Neural crest cell (in vitro differentiated cells): ENCODE measurements at regions not wholly inside any gene's neighbourhood (a gene's known extent, or its start where the extent isn't known, plus 50 kb on each side); places are given as distances from the start of the nearest gene placed in this dataset.

Experiments used
- DNase-seq: peaks from one replicate; pipeline ENCODE4 v3.0.0; 2021; ENCODE audit warnings: low read depth, mixed read lengths, low spot score
- H3K27ac Mint-ChIP-seq: one replicate; pipeline ENCODE4 v1.8.0; 2021; ENCODE audit warnings: mild to moderate bottlenecking, mixed read lengths; ENCODE audit not compliant: unreplicated experiment
- H3K27me3 Mint-ChIP-seq: 2 replicates; pipeline ENCODE4 v1.8.0; 2021; ENCODE audit warnings: low read depth, mild to moderate bottlenecking, mixed read lengths
- H3K36me3 Mint-ChIP-seq: 2 replicates; pipeline ENCODE4 v1.8.0; 2021; ENCODE audit warnings: low read depth, mild to moderate bottlenecking, mixed read lengths
- H3K4me1 Mint-ChIP-seq: 2 replicates; pipeline ENCODE4 v1.8.0; 2021; ENCODE audit warnings: mixed read lengths
- H3K4me3 Mint-ChIP-seq: one replicate; pipeline ENCODE4 v1.8.0; 2021; ENCODE audit warnings: mild to moderate bottlenecking, mixed read lengths
- H3K9me3 Mint-ChIP-seq: 2 replicates; pipeline ENCODE4 v1.8.0; 2021; ENCODE audit warnings: mixed read lengths
- CTCF ChIP-seq: fragments of 200-600 bp; sonication (generic); conservative IDR thresholded peaks from 2 replicates; pipeline ENCODE4 v1.5.0; 2021; ENCODE audit warnings: antibody characterized with exemption, mild to moderate bottlenecking

- Mint-ChIP-seq H3K9me3 (peaks cover 2% of the 10 kb centered on the region), H3K4me3 (no peak overlapping the region), H3K4me1 (no peaks in the 10 kb centered on the region), H3K27ac (no peak overlapping the region), H3K36me3 (no peaks in the 10 kb centered on the region), H3K27me3 (no peaks in the 10 kb centered on the region)
- no peak for TF ChIP-seq CTCF
- DNase-seq, result no peak
These were observed 507.2 kb upstream of the IGFBP3 start for GRCh38 chr7:46428295-46428694.

DNA sequence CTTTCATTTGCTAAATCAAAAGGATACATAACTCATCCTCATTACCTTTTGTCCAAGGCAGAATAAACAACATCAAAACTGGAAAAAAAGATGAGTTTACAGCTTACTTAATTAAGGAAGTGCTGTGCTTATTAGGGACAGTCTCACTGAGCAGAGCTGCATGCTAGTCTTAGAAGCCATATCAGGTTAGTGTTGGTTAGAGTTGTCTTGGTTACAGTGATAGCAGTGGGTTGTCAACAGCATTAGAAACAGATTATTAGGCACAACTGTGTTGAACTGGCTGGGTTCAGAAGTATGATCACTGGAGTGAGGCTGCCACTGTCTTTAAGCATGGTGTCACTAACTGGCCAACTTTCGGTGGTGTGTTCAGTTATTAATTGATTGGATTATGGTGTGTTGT lies 503.9 kb upstream of the IGFBP3 start:
- Mint-ChIP-seq H3K27ac (no peak overlapping the region), H3K4me1 (peaks cover 4% of the 10 kb centered on the region), H3K4me3 (no peak overlapping the region), H3K27me3 (no peaks in the 10 kb centered on the region), H3K9me3 (no peaks in the 10 kb centered on the region), H3K36me3 (no peaks in the 10 kb centered on the region)
- TF ChIP-seq CTCF, result no peak
- DNase-seq, result no peak

DNA sequence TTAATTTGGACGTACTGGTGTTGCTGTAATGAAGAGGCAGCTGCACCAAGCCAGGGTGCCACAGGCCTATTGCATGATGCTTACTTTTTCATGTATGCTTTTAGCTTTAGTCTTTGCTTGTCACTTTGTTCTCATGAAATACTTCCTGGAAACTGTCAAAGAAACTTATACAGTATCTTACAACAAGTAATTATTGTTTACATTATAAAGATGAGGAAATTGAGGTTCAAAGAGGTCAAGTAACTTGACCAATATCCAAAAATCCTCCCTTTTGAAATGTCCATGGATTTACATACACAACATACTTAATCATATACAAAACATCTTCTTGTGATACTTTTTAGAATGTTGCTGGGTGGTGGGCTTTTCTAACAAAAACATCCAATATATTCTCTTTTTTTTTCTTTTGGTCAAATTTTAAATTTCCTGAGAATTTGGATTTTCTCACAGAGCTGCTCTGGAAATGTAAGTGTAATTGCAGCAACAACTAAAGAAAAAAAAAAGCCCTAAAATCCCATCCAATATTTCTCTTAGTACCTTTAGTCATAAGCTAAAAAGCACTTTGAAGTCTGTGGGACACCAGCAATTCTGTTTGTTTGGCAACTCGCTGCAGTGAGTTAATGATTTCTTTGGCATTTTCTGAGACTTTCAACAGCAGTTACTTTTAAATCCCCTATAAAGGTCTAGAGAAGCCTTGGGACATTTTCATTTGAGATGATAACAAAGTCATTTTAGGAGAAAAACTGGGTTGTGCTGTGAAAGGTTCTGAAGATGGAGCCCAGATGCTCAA lies 500.6 kb upstream of the IGFBP3 start:
- TF ChIP-seq CTCF, result no peak
- H3K27ac Mint-ChIP-seq, result no peak overlapping the region
- no peaks in the 10 kb centered on the region for H3K27me3 Mint-ChIP-seq
- H3K36me3 Mint-ChIP-seq, result no peaks in the 10 kb centered on the region
- no peaks in the 10 kb centered on the region for H3K9me3 Mint-ChIP-seq
- H3K4me1 Mint-ChIP-seq, result peaks cover 4% of the 10 kb centered on the region
- no peak for DNase-seq
- H3K4me3 Mint-ChIP-seq, result no peak overlapping the region

GRCh38 chr7:46414946-46415345 lies 493.9 kb upstream of the IGFBP3 start:
- no peak for TF ChIP-seq CTCF
- no peaks in the 10 kb centered on the region for H3K27me3 Mint-ChIP-seq
- no peak overlapping the region for H3K27ac Mint-ChIP-seq
- no peak for DNase-seq
- H3K4me1 Mint-ChIP-seq, result peaks cover 9% of the 10 kb centered on the region
- no peaks in the 10 kb centered on the region for H3K36me3 Mint-ChIP-seq
- H3K9me3 Mint-ChIP-seq, result peaks cover 4% of the 10 kb centered on the region
- H3K4me3 Mint-ChIP-seq, result no peak overlapping the region

GRCh38 chr7:46411236-46411635 lies 490.2 kb upstream of the IGFBP3 start:
- Mint-ChIP-seq H3K27ac (no peak overlapping the region), H3K4me3 (no peak overlapping the region), H3K4me1 (peaks cover 9% of the 10 kb centered on the region), H3K36me3 (no peaks in the 10 kb centered on the region), H3K27me3 (no peaks in the 10 kb centered on the region), H3K9me3 (peaks cover 4% of the 10 kb centered on the region)
- no peak for TF ChIP-seq CTCF
- no peak for DNase-seq
